GM23338 (cell line): ENCODE measurements at regions not wholly inside any gene's neighbourhood (a gene's known extent, or its start where the extent isn't known, plus 50 kb on each side); places are given as distances from the start of the nearest gene placed in this dataset.

ENCODE experiments used
- CREB1 ChIP-seq: fragments of 250-450 bp; sonication (Bioruptor Pico); IDR thresholded peaks from 2 replicates; pipeline ENCODE4 v1.5.0; 2020; ENCODE audit warnings: low read depth, mild to moderate bottlenecking, moderate library complexity
- EZH2 ChIP-seq: fragments of 200-600 bp; sonication (generic); IDR thresholded peaks from one replicate; pipeline ENCODE4 v1.8.0; 2017; ENCODE audit warnings: antibody characterized with exemption, mild to moderate bottlenecking, low read depth; ENCODE audit not compliant: unreplicated experiment
- EZH2phosphoT487 ChIP-seq: fragments of 200-600 bp; sonication (generic); IDR thresholded peaks from one replicate; pipeline ENCODE4 v1.8.1; 2018; ENCODE audit warnings: antibody characterized with exemption; ENCODE audit not compliant: unreplicated experiment
- JUNB ChIP-seq: IDR thresholded peaks from one replicate; pipeline ENCODE4 v1.6.1; 2016; ENCODE audit warnings: antibody characterized with exemption; ENCODE audit not compliant: unreplicated experiment
- NANOG ChIP-seq: IDR thresholded peaks from 2 replicates; pipeline ENCODE4 v1.6.1; 2016; ENCODE audit warnings: antibody characterized with exemption, borderline replicate concordance
- POLR2AphosphoS5 ChIP-seq: IDR thresholded peaks from 2 replicates; pipeline ENCODE4 v1.6.1; 2016; ENCODE audit warnings: antibody characterized with exemption, low read depth
- STAT1 ChIP-seq: IDR thresholded peaks from one replicate; pipeline ENCODE4 v1.6.1; 2016; ENCODE audit warnings: antibody characterized with exemption; ENCODE audit not compliant: unreplicated experiment
- ZNF114 ChIP-seq: fragments of 250-450 bp; sonication (Bioruptor Pico); IDR thresholded peaks from 2 replicates; pipeline ENCODE4 v1.5.0; 2020; ENCODE audit warnings: mild to moderate bottlenecking, moderate library complexity
- ZNF331 ChIP-seq: fragments of 250-450 bp; sonication (Bioruptor Pico); IDR thresholded peaks from 2 replicates; pipeline ENCODE4 v1.5.0; 2020; ENCODE audit warnings: low read depth, mild to moderate bottlenecking, moderate library complexity
- TF ChIP-seq, protein P1 (sequence below), 2 experiments: fragments of 200-600 bp in 1 of 2; sonication (generic) in 1 of 2; conservative IDR thresholded peaks; 2 replicates each; pipeline versions ENCODE4 v1.5.1 to v1.6.1; 2016 to 2017; ENCODE audit warnings: antibody characterized with exemption in 2 of 2, low read depth in 2 of 2, mild to moderate bottlenecking in 2 of 2, moderate library complexity in 1 of 2
- TF ChIP-seq, protein P2 (sequence below): IDR thresholded peaks from one replicate; pipeline ENCODE4 v1.6.1; 2018; ENCODE audit warnings: antibody characterized with exemption; ENCODE audit not compliant: unreplicated experiment
- TF ChIP-seq, protein P3 (sequence below): fragments of 250-450 bp; sonication (Bioruptor Pico); IDR thresholded peaks from 2 replicates; pipeline ENCODE4 v1.5.0; 2020; ENCODE audit warnings: mild to moderate bottlenecking, moderate library complexity
- TF ChIP-seq, protein P4 (sequence below): IDR thresholded peaks from 2 replicates; pipeline ENCODE4 v1.6.1; 2016; ENCODE audit warnings: antibody characterized with exemption

DNA sequence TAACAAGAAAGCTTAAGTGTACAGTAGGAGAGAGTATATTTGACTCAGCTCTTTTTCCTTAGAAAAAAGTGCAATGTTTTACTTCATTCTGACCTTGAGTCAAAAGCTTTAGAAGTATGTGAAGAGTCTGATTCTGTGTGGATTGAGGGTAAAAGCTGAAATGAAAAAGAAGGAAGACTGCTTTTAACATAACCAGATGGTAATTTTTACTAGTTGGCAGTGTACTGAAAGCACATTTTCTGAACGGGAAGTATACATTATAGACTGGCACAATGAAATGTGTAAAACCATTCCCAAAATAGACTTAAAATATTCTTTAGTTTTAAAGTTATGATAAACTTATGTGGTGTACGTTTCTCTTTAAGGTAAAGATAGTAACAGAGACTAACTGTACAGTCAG is 197.8 kb upstream of the ZNF717 start:
- TF ChIP-seq POLR2AphosphoS5 (no peak), EZH2 (no peak), NANOG (no peak), ZNF331 (CRISPR knock-in tag) (no peak), JUNB (no peak), EZH2phosphoT487 (no peak), CREB1 (CRISPR knock-in tag) (no peak), ZNF114 (no peak), STAT1 (no peak)
- TF ChIP-seq, protein P1, sequence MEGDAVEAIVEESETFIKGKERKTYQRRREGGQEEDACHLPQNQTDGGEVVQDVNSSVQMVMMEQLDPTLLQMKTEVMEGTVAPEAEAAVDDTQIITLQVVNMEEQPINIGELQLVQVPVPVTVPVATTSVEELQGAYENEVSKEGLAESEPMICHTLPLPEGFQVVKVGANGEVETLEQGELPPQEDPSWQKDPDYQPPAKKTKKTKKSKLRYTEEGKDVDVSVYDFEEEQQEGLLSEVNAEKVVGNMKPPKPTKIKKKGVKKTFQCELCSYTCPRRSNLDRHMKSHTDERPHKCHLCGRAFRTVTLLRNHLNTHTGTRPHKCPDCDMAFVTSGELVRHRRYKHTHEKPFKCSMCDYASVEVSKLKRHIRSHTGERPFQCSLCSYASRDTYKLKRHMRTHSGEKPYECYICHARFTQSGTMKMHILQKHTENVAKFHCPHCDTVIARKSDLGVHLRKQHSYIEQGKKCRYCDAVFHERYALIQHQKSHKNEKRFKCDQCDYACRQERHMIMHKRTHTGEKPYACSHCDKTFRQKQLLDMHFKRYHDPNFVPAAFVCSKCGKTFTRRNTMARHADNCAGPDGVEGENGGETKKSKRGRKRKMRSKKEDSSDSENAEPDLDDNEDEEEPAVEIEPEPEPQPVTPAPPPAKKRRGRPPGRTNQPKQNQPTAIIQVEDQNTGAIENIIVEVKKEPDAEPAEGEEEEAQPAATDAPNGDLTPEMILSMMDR (conservative IDR thresholded peaks at IDR 0.05; ENCODE audit: low read depth in 2 of 2): no peak
- TF ChIP-seq, protein P2, sequence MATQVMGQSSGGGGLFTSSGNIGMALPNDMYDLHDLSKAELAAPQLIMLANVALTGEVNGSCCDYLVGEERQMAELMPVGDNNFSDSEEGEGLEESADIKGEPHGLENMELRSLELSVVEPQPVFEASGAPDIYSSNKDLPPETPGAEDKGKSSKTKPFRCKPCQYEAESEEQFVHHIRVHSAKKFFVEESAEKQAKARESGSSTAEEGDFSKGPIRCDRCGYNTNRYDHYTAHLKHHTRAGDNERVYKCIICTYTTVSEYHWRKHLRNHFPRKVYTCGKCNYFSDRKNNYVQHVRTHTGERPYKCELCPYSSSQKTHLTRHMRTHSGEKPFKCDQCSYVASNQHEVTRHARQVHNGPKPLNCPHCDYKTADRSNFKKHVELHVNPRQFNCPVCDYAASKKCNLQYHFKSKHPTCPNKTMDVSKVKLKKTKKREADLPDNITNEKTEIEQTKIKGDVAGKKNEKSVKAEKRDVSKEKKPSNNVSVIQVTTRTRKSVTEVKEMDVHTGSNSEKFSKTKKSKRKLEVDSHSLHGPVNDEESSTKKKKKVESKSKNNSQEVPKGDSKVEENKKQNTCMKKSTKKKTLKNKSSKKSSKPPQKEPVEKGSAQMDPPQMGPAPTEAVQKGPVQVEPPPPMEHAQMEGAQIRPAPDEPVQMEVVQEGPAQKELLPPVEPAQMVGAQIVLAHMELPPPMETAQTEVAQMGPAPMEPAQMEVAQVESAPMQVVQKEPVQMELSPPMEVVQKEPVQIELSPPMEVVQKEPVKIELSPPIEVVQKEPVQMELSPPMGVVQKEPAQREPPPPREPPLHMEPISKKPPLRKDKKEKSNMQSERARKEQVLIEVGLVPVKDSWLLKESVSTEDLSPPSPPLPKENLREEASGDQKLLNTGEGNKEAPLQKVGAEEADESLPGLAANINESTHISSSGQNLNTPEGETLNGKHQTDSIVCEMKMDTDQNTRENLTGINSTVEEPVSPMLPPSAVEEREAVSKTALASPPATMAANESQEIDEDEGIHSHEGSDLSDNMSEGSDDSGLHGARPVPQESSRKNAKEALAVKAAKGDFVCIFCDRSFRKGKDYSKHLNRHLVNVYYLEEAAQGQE: no peak
- TF ChIP-seq, protein P3, sequence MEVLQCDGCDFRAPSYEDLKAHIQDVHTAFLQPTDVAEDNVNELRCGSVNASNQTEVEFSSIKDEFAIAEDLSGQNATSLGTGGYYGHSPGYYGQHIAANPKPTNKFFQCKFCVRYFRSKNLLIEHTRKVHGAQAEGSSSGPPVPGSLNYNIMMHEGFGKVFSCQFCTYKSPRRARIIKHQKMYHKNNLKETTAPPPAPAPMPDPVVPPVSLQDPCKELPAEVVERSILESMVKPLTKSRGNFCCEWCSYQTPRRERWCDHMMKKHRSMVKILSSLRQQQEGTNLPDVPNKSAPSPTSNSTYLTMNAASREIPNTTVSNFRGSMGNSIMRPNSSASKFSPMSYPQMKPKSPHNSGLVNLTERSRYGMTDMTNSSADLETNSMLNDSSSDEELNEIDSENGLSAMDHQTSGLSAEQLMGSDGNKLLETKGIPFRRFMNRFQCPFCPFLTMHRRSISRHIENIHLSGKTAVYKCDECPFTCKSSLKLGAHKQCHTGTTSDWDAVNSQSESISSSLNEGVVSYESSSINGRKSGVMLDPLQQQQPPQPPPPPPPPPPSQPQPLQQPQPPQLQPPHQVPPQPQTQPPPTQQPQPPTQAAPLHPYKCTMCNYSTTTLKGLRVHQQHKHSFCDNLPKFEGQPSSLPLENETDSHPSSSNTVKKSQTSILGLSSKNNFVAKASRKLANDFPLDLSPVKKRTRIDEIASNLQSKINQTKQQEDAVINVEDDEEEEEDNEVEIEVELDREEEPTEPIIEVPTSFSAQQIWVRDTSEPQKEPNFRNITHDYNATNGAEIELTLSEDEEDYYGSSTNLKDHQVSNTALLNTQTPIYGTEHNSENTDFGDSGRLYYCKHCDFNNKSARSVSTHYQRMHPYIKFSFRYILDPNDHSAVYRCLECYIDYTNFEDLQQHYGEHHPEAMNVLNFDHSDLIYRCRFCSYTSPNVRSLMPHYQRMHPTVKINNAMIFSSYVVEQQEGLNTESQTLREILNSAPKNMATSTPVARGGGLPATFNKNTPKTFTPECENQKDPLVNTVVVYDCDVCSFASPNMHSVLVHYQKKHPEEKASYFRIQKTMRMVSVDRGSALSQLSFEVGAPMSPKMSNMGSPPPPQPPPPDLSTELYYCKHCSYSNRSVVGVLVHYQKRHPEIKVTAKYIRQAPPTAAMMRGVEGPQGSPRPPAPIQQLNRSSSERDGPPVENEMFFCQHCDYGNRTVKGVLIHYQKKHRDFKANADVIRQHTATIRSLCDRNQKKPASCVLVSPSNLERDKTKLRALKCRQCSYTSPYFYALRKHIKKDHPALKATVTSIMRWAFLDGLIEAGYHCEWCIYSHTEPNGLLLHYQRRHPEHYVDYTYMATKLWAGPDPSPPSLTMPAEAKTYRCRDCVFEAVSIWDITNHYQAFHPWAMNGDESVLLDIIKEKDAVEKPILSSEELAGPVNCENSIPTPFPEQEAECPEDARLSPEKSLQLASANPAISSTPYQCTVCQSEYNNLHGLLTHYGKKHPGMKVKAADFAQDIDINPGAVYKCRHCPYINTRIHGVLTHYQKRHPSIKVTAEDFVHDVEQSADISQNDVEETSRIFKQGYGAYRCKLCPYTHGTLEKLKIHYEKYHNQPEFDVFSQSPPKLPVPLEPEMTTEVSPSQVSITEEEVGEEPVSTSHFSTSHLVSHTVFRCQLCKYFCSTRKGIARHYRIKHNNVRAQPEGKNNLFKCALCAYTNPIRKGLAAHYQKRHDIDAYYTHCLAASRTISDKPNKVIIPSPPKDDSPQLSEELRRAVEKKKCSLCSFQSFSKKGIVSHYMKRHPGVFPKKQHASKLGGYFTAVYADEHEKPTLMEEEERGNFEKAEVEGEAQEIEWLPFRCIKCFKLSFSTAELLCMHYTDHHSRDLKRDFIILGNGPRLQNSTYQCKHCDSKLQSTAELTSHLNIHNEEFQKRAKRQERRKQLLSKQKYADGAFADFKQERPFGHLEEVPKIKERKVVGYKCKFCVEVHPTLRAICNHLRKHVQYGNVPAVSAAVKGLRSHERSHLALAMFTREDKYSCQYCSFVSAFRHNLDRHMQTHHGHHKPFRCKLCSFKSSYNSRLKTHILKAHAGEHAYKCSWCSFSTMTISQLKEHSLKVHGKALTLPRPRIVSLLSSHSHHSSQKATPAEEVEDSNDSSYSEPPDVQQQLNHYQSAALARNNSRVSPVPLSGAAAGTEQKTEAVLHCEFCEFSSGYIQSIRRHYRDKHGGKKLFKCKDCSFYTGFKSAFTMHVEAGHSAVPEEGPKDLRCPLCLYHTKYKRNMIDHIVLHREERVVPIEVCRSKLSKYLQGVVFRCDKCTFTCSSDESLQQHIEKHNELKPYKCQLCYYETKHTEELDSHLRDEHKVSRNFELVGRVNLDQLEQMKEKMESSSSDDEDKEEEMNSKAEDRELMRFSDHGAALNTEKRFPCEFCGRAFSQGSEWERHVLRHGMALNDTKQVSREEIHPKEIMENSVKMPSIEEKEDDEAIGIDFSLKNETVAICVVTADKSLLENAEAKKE: no peak
- TF ChIP-seq, protein P4, sequence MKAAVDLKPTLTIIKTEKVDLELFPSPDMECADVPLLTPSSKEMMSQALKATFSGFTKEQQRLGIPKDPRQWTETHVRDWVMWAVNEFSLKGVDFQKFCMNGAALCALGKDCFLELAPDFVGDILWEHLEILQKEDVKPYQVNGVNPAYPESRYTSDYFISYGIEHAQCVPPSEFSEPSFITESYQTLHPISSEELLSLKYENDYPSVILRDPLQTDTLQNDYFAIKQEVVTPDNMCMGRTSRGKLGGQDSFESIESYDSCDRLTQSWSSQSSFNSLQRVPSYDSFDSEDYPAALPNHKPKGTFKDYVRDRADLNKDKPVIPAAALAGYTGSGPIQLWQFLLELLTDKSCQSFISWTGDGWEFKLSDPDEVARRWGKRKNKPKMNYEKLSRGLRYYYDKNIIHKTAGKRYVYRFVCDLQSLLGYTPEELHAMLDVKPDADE: no peak
